ENCODE measurements at regions not wholly inside any gene's neighbourhood (a gene's known extent, or its start where the extent isn't known, plus 50 kb on each side); places are given as distances from the start of the nearest gene placed in this dataset.
A peak's percentile ranks its signal among the peaks of the same experiment; 100 is the strongest.
"Not testable (repeated sequence)": the region's sequence is repeated elsewhere in the genome, so short reads cannot be mapped to it uniquely, and the experiment has no call there.

DNA sequence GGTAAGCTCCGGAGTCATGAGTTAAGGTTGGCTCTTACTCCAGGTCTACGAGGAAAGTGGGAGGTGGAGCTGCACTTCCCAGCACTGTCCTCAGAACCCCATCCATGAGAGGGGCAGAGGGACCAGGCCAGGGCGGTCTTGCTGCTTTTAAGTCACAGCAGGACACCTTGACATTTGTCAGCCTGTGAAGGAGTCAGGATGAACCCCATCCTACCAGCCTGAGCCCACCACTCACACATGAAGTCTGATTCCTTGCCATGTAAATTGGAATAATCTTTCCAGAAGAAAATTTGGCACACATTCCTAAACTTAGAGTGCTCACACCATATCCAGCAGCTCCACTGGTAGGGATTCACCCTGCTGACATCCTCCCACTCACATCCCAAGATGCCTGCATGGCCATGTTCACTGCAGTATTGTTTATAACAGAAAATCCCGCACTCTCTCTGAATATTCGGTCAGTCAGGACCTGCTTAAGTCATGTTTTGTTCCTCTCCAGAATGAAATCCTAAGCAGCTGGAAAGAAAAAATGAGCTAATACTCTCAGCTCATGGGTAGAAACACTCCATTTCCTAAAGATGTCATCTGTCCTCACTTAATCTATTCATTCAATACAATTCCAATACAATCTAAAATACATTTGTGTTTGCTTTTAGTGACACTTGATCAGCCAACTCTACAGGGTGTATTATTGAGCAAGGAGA lies 79.3 kb upstream of the COL5A1 start:
- no peak for DNase-seq

DNA sequence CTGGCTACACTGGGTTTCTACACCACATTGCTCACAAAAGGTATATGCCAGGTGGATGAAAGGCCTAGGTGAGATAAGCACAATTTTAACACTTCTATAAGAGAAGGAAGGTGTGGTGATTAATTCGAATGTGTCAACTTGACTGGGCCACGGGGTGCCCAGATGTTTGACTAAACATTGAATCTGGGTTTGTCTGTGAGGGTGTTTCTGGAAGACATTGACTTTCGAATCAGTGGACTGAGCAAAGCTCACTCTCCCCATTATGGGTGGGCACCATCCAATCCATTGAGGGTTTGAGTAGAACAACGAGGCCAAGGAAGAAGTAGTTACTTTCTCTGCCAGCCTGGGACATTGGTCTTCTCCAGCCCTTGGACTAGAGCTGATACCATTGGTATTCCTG lies 78.2 kb upstream of the COL5A1 start:
- no peak for DNase-seq

GRCh38 chr9:134564431-134565170 lies 77.0 kb upstream of the COL5A1 start:
- DNase-seq, result no peak

GRCh38 chr9:134565316-134565915 lies 76.2 kb upstream of the COL5A1 start:
- DNase-seq, result no peak

GRCh38 chr9:134566196-134566847 lies 75.3 kb upstream of the COL5A1 start:
- no peak for DNase-seq

DNA sequence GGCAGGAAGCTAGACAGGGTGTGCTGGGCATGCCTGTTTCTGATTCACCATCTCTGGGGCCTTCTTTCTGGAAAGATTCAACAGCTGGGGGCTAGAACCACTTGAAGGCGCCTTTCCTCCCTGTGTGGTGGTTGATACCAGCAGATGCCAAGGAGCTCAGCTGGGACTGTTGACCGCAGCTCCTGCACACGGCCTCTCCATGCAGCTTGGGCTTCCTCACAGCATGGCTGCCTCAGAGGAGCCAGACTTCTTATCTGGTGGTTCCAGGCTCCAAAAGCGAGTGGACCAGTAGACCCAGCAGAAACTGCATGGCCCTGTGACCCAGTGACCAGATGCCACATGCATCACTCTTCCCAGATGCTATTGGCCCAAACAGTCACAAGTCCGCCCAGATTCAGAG lies 74.7 kb upstream of the COL5A1 start:
- DNase-seq, result no peak

GRCh38 chr9:134568116-134568515 lies 73.5 kb upstream of the COL5A1 start:
- no peak for DNase-seq

- DNase-seq, result no peak
These were observed 72.8 kb upstream of the COL5A1 start for GRCh38 chr9:134568811-134569210.

DNA sequence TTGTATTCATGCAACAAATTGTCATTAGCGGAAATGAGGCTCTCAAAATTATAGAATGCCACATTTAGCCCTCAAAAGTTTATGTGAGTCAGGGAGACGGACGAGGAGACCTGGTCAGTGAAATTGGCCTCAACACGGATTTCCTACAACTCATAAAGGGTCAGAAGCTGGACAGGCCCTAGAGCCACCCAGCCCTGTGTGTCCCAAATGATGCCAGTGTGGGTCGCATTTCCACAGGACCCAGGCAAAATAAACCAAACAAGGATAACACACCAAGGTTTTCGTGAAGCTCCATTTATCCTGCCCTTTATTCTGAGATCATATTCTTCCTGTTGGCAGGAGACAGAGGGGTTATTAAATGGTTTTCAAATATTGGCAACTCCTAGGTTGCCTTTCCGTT lies 72.0 kb upstream of the COL5A1 start:
- DNase-seq, result no peak

DNA sequence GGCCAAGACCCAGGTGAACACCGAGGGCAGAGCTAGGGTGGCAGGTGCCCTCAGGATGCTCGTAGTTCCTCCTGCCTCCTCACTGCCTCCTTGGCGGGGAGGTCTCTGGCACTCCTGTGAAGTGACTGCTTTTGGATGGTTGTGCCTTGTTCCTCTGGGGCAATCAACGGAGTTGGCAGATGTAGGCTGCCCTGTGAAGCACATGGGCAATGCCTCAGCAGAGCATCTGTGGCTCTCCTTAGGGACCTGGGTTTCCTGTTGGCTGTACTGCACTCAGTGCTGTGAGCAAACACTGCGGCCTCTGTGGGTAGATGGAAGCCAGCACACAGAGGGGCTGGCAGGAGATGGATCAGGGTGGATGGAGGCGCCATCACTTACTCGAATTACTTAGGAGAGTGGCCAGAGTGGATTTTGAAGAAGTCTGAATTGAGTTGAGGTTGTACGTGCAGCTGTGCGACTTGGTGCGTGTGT lies 71.4 kb upstream of the COL5A1 start:
- no peak for DNase-seq

GRCh38 chr9:134570711-134571325 lies 70.8 kb upstream of the COL5A1 start:
- DNase-seq, result no peak

DNA sequence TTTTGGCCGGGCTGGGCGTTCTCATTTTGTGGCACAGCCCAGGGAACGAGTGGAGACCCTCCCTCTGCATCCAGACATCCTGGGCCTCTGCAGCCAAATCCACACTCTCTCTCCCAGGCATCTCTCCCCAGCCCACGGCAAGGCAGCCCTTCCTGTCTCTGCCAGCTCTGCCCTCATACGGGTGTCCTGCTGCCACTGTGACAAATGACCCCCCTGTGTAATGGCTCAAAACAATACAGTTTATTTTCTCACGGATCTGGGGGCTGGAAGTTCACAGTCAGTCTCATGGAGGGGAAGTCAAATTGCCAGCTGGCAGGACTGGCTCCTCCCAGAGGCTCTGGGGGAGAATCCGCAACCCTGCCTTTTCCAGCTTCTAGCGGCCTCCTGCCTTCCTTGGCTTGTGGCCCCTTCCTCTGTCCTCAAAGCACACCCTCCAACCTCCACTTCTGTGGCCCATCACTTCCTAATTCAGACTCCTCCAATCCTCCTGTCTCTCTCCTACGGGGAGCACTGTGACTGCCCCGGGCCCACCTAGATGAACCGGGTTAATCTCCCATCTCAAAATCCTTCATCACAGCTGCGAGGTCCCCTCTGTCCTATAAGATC lies 70.2 kb upstream of the COL5A1 start:
- no peak for DNase-seq

DNA sequence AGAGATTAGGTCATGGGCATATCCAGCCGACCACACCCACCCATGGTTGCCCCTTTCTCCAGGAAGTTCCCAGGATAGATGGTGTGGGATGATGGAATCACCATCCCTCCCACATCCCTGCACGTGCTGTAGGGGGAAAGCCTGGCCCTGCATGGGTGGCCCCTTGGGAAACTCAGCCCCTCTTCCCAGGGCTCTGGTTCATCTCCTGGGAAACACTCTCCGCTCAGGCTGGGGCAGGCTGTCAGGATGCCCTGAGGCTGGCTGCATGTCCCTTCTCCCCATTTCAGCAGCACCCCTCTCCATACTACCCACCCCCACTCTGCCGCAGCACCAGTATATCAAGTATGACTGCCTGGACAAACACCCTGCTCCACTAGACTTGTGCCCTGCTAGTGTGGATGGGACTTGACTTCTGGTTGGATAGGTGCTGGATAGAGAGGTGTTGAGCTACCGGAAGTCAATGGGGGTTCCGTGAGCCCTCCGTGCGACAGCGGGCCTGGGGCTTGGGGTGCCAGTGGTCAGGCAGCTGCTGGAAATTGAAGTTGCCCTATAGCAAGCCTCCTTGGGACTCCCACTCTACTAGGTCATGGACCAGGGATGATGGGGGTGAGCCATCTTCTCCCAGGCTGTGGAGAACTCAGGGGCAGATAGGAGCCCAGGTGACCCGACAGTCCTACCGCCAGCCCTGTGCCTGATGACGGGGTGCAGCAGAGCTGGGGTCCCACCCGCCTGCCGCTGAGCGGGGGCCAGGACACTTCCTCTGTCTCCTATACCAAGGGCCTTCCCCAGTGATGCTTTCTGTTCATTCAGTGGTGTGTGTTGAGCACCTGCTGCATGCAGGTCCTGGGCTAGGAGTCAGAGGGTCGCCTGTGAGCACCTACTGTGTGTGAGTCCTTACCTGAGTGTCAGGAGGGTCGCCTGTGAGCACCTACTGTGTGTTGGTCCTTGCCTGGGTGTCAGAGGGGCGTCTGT lies 69.4 kb upstream of the COL5A1 start:
- peak; percentile 36 for DNase-seq

- DNase-seq, result not testable (repeated sequence)
These were observed 66.9 kb upstream of the COL5A1 start for GRCh38 chr9:134574686-134575085.

- no peak for DNase-seq
These were observed 66.3 kb upstream of the COL5A1 start for GRCh38 chr9:134575103-134575900.

- no peak for DNase-seq
These were observed 65.8 kb upstream of the COL5A1 start for GRCh38 chr9:134575901-134576176.

GRCh38 chr9:134585021-134585561 lies 56.5 kb upstream of the COL5A1 start:
- DNase-seq, result no peak

DNA sequence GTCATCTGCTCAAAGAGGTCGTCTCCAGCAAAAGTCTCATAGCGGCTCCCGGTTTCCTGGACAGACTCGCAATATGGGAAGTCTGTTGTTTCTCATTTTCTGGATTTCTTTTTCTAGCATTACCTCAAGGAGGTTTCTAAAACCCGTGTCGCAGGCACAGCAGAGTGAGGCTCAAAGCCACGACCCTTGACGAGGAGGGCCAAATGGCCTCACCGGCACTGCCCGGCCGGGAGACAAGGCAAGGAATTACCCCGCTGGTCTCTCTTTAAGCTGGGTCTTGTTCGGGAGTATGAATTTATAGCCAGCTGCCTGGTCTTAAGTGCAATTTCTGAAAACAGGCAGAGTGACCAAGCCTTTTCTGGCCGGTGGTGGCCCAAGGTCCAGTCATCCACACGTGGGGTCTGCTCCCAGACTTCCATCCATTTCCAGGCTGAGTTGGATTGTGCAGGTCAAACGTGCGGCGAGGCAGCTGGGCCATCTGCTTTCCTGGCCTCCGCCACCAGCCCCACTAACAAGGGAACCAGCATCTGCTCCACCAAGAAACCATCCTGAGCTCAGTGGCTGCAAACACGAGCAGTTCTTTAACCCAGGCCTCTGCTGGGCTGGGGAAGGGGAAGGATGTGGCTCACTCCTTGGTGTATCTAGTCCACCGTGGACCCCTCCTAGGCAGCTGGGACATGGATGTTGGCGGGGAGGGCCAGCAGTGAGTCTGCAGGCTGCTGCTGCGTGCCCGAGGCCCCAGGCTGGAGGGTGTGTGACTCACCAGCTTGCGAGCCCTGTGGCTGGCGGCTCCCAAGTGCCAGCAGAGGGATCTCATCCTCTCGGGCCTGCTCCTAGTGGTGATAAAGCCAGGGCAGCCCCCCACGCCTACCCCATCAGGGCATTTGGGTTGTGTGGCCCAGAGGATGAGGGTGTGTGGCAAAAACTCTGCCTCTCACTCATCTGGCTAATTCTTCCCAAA lies 55.6 kb upstream of the COL5A1 start:
- DNase-seq, result no peak

- no peak for DNase-seq
These were observed 51.9 kb upstream of the COL5A1 start for GRCh38 chr9:134589748-134590147.

All from activated CD4-positive, alpha-beta T cell treated with anti-CD3 and anti-CD28 coated beads for 48 hours (primary cell).